ENCODE measurements at regions not wholly inside any gene's neighbourhood (a gene's known extent, or its start where the extent isn't known, plus 50 kb on each side); places are given as distances from the start of the nearest gene placed in this dataset.

DNA sequence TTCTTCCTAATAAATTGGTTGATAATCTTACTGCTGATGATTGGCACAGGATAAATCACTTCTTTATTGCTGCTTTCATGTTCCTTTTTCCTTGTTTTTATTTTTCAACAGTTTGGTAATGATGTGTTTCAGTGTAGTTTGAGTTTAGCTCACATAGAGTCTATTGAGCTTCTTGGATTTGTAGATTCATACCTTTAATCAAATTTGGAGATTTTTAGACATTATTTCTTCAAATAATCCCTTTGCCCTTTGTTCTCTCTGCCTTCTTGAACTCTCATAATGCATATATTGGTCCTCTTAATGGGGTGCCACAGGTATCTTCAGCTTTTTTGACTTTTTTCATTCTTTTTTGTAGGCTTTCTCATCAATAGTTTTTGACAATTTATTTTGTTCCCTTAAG lies 275.3 kb downstream of the TLE4 start (continued):
- TF ChIP-seq, protein P1, sequence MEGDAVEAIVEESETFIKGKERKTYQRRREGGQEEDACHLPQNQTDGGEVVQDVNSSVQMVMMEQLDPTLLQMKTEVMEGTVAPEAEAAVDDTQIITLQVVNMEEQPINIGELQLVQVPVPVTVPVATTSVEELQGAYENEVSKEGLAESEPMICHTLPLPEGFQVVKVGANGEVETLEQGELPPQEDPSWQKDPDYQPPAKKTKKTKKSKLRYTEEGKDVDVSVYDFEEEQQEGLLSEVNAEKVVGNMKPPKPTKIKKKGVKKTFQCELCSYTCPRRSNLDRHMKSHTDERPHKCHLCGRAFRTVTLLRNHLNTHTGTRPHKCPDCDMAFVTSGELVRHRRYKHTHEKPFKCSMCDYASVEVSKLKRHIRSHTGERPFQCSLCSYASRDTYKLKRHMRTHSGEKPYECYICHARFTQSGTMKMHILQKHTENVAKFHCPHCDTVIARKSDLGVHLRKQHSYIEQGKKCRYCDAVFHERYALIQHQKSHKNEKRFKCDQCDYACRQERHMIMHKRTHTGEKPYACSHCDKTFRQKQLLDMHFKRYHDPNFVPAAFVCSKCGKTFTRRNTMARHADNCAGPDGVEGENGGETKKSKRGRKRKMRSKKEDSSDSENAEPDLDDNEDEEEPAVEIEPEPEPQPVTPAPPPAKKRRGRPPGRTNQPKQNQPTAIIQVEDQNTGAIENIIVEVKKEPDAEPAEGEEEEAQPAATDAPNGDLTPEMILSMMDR (IDR thresholded peaks at IDR 0.05 in 2 of 3, conservative IDR thresholded peaks at IDR 0.05 in 1 of 3; ENCODE audit: control insufficient read depth in 2 of 3, extremely low read depth in 1 of 3, insufficient read depth in 1 of 3, low read depth in 3 of 3, low read length in 3 of 3): no peak
- no peak for TF ChIP-seq ZSCAN29 (IDR thresholded peaks at IDR 0.05)
- TF ChIP-seq, protein P2, sequence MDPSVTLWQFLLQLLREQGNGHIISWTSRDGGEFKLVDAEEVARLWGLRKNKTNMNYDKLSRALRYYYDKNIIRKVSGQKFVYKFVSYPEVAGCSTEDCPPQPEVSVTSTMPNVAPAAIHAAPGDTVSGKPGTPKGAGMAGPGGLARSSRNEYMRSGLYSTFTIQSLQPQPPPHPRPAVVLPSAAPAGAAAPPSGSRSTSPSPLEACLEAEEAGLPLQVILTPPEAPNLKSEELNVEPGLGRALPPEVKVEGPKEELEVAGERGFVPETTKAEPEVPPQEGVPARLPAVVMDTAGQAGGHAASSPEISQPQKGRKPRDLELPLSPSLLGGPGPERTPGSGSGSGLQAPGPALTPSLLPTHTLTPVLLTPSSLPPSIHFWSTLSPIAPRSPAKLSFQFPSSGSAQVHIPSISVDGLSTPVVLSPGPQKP (IDR thresholded peaks at IDR 0.05; ENCODE audit: low read depth, low read length): no peak
- TF ChIP-seq CHD1 (IDR thresholded peaks at IDR 0.05; ENCODE audit: low read depth, low read length): no peak
- no peak for TF ChIP-seq MTA2 (IDR thresholded peaks at IDR 0.05; ENCODE audit: low read depth)

DNA sequence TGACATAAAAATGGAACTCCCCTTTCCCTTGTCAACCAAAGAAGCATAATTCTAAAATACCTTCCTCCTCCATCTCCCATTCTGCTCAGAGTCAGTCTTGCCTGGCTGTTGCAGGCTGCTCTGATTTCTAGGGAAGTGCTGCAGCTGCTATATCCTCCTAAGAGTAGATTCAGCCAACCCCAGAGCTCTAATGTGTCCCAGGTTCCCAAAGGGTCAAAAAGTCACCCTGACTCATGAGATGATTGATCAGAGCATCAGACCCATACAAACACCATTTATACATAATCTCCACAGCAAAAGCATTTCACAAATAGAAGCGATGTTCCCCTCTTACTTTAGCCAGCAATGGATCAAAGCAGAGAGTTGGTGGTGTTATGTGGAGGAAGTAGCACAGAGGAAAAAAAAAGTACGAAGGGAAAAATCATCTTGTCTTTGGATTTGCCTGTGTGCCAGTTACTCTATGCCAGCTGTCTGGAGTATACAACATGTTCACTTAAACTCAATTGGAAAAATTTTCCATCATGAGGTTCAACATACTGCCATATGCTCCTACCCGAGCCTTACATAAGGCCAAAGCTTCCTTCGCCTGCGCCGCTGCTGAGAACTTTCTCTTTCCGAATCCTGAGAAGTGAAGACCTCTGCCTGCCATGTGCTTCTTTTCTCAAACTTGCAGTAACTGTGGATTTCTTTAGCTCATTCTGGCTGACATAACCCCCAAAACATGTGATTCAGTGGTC lies 258.0 kb downstream of the TLE4 start:
- in situ Hi-C loops (cut with MboI): no loop called here
- ChIA-PET POLR2A (no interaction called here), CTCF (no interaction called here)
- TF ChIP-seq ATF7 (IDR thresholded peaks at IDR 0.05; ENCODE audit: low read depth) (no peak), BACH1 (IDR thresholded peaks at IDR 0.05; ENCODE audit: borderline replicate concordance) (no peak), HDGF (IDR thresholded peaks at IDR 0.05) (no peak)
- TF ChIP-seq, protein P3, sequence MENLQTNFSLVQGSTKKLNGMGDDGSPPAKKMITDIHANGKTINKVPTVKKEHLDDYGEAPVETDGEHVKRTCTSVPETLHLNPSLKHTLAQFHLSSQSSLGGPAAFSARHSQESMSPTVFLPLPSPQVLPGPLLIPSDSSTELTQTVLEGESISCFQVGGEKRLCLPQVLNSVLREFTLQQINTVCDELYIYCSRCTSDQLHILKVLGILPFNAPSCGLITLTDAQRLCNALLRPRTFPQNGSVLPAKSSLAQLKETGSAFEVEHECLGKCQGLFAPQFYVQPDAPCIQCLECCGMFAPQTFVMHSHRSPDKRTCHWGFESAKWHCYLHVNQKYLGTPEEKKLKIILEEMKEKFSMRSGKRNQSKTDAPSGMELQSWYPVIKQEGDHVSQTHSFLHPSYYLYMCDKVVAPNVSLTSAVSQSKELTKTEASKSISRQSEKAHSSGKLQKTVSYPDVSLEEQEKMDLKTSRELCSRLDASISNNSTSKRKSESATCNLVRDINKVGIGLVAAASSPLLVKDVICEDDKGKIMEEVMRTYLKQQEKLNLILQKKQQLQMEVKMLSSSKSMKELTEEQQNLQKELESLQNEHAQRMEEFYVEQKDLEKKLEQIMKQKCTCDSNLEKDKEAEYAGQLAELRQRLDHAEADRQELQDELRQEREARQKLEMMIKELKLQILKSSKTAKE (IDR thresholded peaks at IDR 0.05; ENCODE audit: low read depth, poor library complexity, severe bottlenecking): no peak
- TF ChIP-seq, protein P4, sequence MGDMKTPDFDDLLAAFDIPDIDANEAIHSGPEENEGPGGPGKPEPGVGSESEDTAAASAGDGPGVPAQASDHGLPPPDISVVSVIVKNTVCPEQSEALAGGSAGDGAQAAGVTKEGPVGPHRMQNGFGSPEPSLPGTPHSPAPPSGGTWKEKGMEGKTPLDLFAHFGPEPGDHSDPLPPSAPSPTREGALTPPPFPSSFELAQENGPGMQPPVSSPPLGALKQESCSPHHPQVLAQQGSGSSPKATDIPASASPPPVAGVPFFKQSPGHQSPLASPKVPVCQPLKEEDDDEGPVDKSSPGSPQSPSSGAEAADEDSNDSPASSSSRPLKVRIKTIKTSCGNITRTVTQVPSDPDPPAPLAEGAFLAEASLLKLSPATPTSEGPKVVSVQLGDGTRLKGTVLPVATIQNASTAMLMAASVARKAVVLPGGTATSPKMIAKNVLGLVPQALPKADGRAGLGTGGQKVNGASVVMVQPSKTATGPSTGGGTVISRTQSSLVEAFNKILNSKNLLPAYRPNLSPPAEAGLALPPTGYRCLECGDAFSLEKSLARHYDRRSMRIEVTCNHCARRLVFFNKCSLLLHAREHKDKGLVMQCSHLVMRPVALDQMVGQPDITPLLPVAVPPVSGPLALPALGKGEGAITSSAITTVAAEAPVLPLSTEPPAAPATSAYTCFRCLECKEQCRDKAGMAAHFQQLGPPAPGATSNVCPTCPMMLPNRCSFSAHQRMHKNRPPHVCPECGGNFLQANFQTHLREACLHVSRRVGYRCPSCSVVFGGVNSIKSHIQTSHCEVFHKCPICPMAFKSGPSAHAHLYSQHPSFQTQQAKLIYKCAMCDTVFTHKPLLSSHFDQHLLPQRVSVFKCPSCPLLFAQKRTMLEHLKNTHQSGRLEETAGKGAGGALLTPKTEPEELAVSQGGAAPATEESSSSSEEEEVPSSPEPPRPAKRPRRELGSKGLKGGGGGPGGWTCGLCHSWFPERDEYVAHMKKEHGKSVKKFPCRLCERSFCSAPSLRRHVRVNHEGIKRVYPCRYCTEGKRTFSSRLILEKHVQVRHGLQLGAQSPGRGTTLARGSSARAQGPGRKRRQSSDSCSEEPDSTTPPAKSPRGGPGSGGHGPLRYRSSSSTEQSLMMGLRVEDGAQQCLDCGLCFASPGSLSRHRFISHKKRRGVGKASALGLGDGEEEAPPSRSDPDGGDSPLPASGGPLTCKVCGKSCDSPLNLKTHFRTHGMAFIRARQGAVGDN (IDR thresholded peaks at IDR 0.05): no peak
- TF ChIP-seq, protein P5, sequence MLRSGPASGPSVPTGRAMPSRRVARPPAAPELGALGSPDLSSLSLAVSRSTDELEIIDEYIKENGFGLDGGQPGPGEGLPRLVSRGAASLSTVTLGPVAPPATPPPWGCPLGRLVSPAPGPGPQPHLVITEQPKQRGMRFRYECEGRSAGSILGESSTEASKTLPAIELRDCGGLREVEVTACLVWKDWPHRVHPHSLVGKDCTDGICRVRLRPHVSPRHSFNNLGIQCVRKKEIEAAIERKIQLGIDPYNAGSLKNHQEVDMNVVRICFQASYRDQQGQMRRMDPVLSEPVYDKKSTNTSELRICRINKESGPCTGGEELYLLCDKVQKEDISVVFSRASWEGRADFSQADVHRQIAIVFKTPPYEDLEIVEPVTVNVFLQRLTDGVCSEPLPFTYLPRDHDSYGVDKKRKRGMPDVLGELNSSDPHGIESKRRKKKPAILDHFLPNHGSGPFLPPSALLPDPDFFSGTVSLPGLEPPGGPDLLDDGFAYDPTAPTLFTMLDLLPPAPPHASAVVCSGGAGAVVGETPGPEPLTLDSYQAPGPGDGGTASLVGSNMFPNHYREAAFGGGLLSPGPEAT (IDR thresholded peaks at IDR 0.05; ENCODE audit: low read depth): no peak

More for the DNA sequence above, 258.0 kb downstream of the TLE4 start:
- Histone ChIP-seq H3K9me3 (replicated peaks; ENCODE audit: control insufficient read depth, insufficient read depth, low read length) (no peaks in the 10 kb centered on the region; the same call in 2 of the 3 replicates), H3K4me2 (ENCODE audit: control insufficient read depth, insufficient read depth) (no peak overlapping the region), H3K4me1 (ENCODE audit: control insufficient read depth, insufficient read depth, low read length) (no peaks in the 10 kb centered on the region), H3K9ac (ENCODE audit: control insufficient read depth, insufficient read depth, low read length) (no peak overlapping the region), H3K36me3 (ENCODE audit: control insufficient read depth in 2 of 2, insufficient read depth in 2 of 2, low read length in 1 of 2) (no peaks in the 10 kb centered on the region), H3K79me2 (ENCODE audit: control insufficient read depth, insufficient read depth, low read length) (no peaks in the 10 kb centered on the region), H3K27me3 (replicated peaks in 1 of 2; ENCODE audit: control insufficient read depth in 2 of 2, insufficient read depth in 2 of 2, low read length in 1 of 2) (no peaks in the 10 kb centered on the region), H3K27ac (ENCODE audit: control insufficient read depth, insufficient read depth) (no peak overlapping the region), H4K20me1 (ENCODE audit: control insufficient read depth, insufficient read depth) (no peaks in the 10 kb centered on the region), H2AFZ (ENCODE audit: control insufficient read depth, low read depth, low read length) (no peak overlapping the region), H3K4me3 (no peak overlapping the region)
- intact Hi-C loops (cut with micrococcal nuclease; ENCODE audit: unreplicated experiment): no loop called here
- ChIA-PET RAD21 (ENCODE audit: unreplicated experiment) (no interaction called here), SMC1A (ENCODE audit: uncharacterized antibody, unreplicated experiment) (interaction anchor here (0.6 kb wide), 1 partner anchor 322 kb away, joined by 3 read pairs; no protein-coding TSS in a partner anchor)
- no peak for FAIRE-seq
- no peak for DNase-seq (ENCODE audit: low read depth, low spot score)
- BruUV-seq (replicated peaks): no TSS peak
- WGBS (ENCODE audit: insufficient coverage, insufficient replicate concordance, low lambda C conversion rate, missing lambda C conversion rate): 79% methylated on average over 7 of the region's 7 CpGs
- ATAC-seq: no peak

Measured in GM12878 (cell line).